Ascending aorta (tissue), 2 donors: ENCODE measurements at regions not wholly inside any gene's neighbourhood (a gene's known extent, or its start where the extent isn't known, plus 50 kb on each side); places are given as distances from the start of the nearest gene placed in this dataset.

Experiments used
- DNase-seq, 2 donors: peaks; one replicate each; pipeline ENCODE4 v3.0.0-alpha.2; 2019; ENCODE audit warnings: low spot score in 2 of 2
- H3K27ac ChIP-seq, 2 donors: fragments of 200-600 bp; sonication (generic); one replicate each; pipeline ENCODE4 v1.5.1; 2016 to 2017; ENCODE audit warnings: mild to moderate bottlenecking in 1 of 2
- H3K27me3 ChIP-seq: fragments of 200-600 bp; sonication (generic); one replicate; pipeline ENCODE4 v1.5.1; 2017
- H3K36me3 ChIP-seq, 2 donors: fragments of 200-600 bp; sonication (generic); one replicate each; pipeline ENCODE4 v1.5.1; 2016
- H3K4me1 ChIP-seq, 2 donors: fragments of 200-600 bp; sonication (generic); one replicate each; pipeline ENCODE4 v1.5.1; 2016 to 2017; ENCODE audit warnings: mild to moderate bottlenecking in 1 of 2
- H3K4me3 ChIP-seq, 2 donors: fragments of 200-600 bp; sonication (generic); one replicate each; pipeline ENCODE4 v1.5.1; 2016 to 2017; ENCODE audit warnings: mild to moderate bottlenecking in 1 of 2
- H3K9me3 ChIP-seq, 2 donors: fragments of 200-600 bp; sonication (generic); one replicate each; pipeline ENCODE4 v1.5.1; 2016
- intact Hi-C: fragments of 100-400 bp; cut with DNase I; formaldehyde crosslinking; loops from one replicate; pipeline ENCODE4 v1.15.1; 2023
- TF ChIP-seq, protein P1 (sequence below), 3 experiments: fragments of 200-600 bp in 2 of 3; fragments of 450-650 bp in 1 of 3; sonication (generic) in 2 of 3; IDR thresholded peaks; one replicate each; pipeline ENCODE4 v1.5.1; 2016 to 2019; ENCODE audit warnings: antibody characterized with exemption in 3 of 3, mild to moderate bottlenecking in 1 of 3, moderate library complexity in 1 of 3

DNA sequence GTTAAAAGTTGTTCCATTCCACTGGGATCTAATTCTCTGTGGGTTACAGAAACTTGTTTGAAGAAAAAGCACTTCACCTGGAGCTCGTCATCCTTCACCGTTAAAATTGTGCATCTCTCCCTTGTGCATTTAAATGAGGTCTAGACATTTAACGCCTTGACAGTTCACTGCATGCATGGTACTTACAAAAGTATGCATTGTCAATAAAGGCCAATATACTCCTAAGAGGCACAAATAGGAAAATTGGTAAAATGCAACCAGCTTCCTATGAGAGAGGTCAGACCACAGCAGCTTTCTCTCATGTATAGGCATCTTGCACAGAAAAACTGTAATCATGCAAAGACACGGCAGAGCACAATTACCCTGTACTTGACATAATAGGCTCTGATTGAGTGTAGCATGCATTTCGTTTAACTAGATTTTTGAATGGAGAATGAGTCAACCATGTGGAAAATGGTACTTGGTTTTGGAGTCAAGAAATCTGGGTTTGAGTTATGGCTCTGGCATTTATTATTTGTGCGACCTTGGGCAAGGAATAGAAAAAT, 378.5 kb downstream of the RFPL4B start:
- H3K4me3 ChIP-seq: no peak overlapping the region
- DNase-seq: no peak
- intact Hi-C loops: no loop called here
- TF ChIP-seq, protein P1, sequence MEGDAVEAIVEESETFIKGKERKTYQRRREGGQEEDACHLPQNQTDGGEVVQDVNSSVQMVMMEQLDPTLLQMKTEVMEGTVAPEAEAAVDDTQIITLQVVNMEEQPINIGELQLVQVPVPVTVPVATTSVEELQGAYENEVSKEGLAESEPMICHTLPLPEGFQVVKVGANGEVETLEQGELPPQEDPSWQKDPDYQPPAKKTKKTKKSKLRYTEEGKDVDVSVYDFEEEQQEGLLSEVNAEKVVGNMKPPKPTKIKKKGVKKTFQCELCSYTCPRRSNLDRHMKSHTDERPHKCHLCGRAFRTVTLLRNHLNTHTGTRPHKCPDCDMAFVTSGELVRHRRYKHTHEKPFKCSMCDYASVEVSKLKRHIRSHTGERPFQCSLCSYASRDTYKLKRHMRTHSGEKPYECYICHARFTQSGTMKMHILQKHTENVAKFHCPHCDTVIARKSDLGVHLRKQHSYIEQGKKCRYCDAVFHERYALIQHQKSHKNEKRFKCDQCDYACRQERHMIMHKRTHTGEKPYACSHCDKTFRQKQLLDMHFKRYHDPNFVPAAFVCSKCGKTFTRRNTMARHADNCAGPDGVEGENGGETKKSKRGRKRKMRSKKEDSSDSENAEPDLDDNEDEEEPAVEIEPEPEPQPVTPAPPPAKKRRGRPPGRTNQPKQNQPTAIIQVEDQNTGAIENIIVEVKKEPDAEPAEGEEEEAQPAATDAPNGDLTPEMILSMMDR (IDR thresholded peaks at IDR 0.05): no peak
- H3K27me3 ChIP-seq: no peaks in the 10 kb centered on the region
- no peak overlapping the region for H3K27ac ChIP-seq
- H3K36me3 ChIP-seq: no peaks in the 10 kb centered on the region
- no peaks in the 10 kb centered on the region for H3K4me1 ChIP-seq
- no peaks in the 10 kb centered on the region for H3K9me3 ChIP-seq

DNA sequence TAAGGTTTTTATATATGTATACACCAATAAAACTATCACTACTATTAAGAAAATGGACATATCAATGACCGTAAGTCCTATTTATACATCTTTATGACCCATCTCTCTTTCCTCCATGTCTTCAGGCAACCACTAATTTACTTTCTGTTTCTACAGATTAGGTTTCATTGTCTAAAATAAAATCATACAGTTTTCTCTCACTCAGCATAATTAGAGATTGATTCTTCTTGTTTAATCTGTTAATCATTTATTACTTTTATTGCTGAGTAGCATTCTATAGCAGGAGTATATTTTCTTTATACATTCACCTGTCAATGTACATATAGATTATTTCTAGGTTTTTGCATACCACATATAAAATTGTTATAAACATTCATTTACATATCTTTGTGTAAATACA, 388.0 kb downstream of the RFPL4B start:
- H3K27ac ChIP-seq: no peak overlapping the region
- no peak for DNase-seq
- H3K9me3 ChIP-seq: no peaks in the 10 kb centered on the region
- H3K36me3 ChIP-seq: no peaks in the 10 kb centered on the region
- no peaks in the 10 kb centered on the region for H3K4me1 ChIP-seq
- no peaks in the 10 kb centered on the region for H3K27me3 ChIP-seq
- TF ChIP-seq, protein P1 (IDR thresholded peaks at IDR 0.05): no peak
- intact Hi-C loops: no loop called here
- H3K4me3 ChIP-seq: no peak overlapping the region

DNA sequence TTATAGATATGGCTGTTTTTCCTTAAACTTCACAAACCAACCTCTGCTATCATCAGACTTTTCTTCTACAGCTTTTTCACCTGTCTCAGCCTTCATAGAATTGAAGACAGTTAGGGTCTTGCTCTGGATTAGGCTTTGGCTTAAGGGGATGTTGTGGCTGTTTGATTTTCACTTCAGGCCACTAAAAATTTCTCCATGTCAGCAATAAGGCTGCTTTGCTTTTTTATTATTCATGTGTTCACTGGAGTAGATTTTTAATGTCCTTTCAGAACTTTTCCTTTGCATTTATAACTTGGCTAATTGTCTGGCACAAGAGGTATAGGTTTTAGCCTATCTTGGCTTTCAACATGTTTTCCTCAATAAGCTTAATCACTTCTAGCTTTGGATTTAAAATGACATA, 392.6 kb downstream of the RFPL4B start:
- no peaks in the 10 kb centered on the region for H3K4me1 ChIP-seq
- no peak overlapping the region for H3K27ac ChIP-seq
- no peaks in the 10 kb centered on the region for H3K27me3 ChIP-seq
- intact Hi-C loops: no loop called here
- TF ChIP-seq, protein P1 (IDR thresholded peaks at IDR 0.05): no peak
- no peak overlapping the region for H3K4me3 ChIP-seq
- no peaks in the 10 kb centered on the region for H3K9me3 ChIP-seq
- DNase-seq: no peak
- no peaks in the 10 kb centered on the region for H3K36me3 ChIP-seq

DNA sequence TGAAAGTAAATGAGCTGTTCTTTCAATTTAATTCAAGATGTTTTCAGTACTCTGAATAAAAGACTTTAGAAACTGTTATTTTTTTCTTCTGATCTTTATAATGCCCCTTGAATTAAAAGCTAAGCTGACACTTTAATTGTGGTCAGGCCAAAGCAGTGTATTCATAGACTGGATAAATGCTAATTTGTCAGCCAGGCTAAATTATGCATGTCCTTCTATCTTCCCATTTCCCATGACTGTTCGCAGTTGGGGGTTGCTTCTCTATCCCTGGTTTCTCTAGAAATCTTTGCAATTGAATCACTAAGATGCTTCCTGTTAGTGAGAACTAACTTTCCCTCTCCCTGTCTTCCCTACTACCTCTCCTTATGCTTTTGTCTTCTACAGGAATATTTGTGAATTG, 396.2 kb downstream of the RFPL4B start:
- Histone ChIP-seq H3K4me1 (no peaks in the 10 kb centered on the region), H3K27ac (no peak overlapping the region), H3K27me3 (no peaks in the 10 kb centered on the region), H3K9me3 (no peaks in the 10 kb centered on the region), H3K4me3 (no peak overlapping the region), H3K36me3 (no peaks in the 10 kb centered on the region)
- intact Hi-C loops: no loop called here
- TF ChIP-seq, protein P1 (IDR thresholded peaks at IDR 0.05): no peak
- DNase-seq: no peak

DNA sequence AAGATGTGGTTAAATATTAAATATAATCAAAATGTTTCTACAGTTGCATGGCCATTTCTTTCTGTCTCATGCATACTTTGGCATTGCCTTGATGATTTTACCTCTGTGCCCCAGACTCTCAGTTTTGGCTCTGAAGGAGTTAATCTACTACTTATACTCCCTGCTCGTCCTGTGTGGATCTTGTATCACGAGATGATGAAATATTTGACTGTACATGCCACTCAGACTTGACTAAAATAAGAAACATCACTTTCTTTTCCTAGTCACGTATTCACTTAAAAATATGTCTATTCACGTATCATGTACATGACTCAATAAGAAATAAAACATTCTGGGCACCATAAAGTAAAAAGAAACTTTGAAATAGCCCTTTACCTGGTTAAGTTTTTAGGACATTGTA, 397.7 kb downstream of the RFPL4B start:
- Histone ChIP-seq H3K4me1 (no peaks in the 10 kb centered on the region), H3K9me3 (no peaks in the 10 kb centered on the region), H3K27ac (no peak overlapping the region), H3K27me3 (no peaks in the 10 kb centered on the region), H3K36me3 (no peaks in the 10 kb centered on the region), H3K4me3 (no peak overlapping the region)
- intact Hi-C loops: no loop called here
- TF ChIP-seq, protein P1 (IDR thresholded peaks at IDR 0.05): no peak
- no peak for DNase-seq

- TF ChIP-seq, protein P1 (IDR thresholded peaks at IDR 0.05): no peak
- Histone ChIP-seq H3K27ac (no peak overlapping the region), H3K36me3 (no peaks in the 10 kb centered on the region), H3K9me3 (no peaks in the 10 kb centered on the region), H3K4me3 (no peak overlapping the region), H3K4me1 (no peaks in the 10 kb centered on the region), H3K27me3 (no peaks in the 10 kb centered on the region)
- intact Hi-C loops: no loop called here
- DNase-seq: no peak
Observed at GRCh38 chr6:112745765-112746164, 398.6 kb downstream of the RFPL4B start.
